Effector CD4-positive, alpha-beta T cell (primary cell): ENCODE measurements at regions not wholly inside any gene's neighbourhood (a gene's known extent, or its start where the extent isn't known, plus 50 kb on each side); places are given as distances from the start of the nearest gene placed in this dataset.
"Not testable (repeated sequence)": the region's sequence is repeated elsewhere in the genome, so short reads cannot be mapped to it uniquely, and the experiment has no call there.

Experiments
- DNase-seq: peaks from one replicate; pipeline ENCODE4 v3.0.0-alpha.2; 2020

GRCh38 chr1:98181036-98181764 is 260.4 kb upstream of the DPYD start:
- no peak for DNase-seq

- no peak for DNase-seq
These were observed 258.4 kb upstream of the DPYD start for GRCh38 chr1:98179151-98179773.

GRCh38 chr1:98177751-98178150 is 256.9 kb upstream of the DPYD start:
- no peak for DNase-seq

- no peak for DNase-seq
These were observed 256.1 kb upstream of the DPYD start for GRCh38 chr1:98176936-98177335.

GRCh38 chr1:98176414-98176813 is 255.6 kb upstream of the DPYD start:
- no peak for DNase-seq

GRCh38 chr1:98172578-98172977 is 251.7 kb upstream of the DPYD start:
- DNase-seq: no peak

- DNase-seq: no peak
These were observed 251.2 kb upstream of the DPYD start for GRCh38 chr1:98172022-98172421.

- DNase-seq: no peak
These were observed 243.7 kb upstream of the DPYD start for GRCh38 chr1:98164509-98164908.

GRCh38 chr1:98157524-98158313 is 236.9 kb upstream of the DPYD start:
- no peak for DNase-seq

GRCh38 chr1:98147280-98147679 is 226.4 kb upstream of the DPYD start:
- DNase-seq: no peak

GRCh38 chr1:98145655-98146054 is 224.8 kb upstream of the DPYD start:
- DNase-seq: no peak

GRCh38 chr1:98143403-98143802 is 222.6 kb upstream of the DPYD start:
- DNase-seq: no peak

- no peak for DNase-seq
These were observed 212.3 kb upstream of the DPYD start for GRCh38 chr1:98133131-98133530.

- DNase-seq: no peak
These were observed 209.6 kb upstream of the DPYD start for GRCh38 chr1:98130408-98130807.

GRCh38 chr1:98129491-98129890 is 208.7 kb upstream of the DPYD start:
- no peak for DNase-seq

GRCh38 chr1:98126740-98127139 is 205.9 kb upstream of the DPYD start:
- DNase-seq: no peak

- DNase-seq: no peak
These were observed 200.8 kb upstream of the DPYD start for GRCh38 chr1:98121646-98122045.

GRCh38 chr1:98119796-98120195 is 199.0 kb upstream of the DPYD start:
- DNase-seq: no peak

- no peak for DNase-seq
These were observed 193.0 kb upstream of the DPYD start for GRCh38 chr1:98113811-98114210.

GRCh38 chr1:98112626-98113025 is 191.8 kb upstream of the DPYD start:
- no peak for DNase-seq

- no peak for DNase-seq
These were observed 189.8 kb upstream of the DPYD start for GRCh38 chr1:98110674-98111073.

- DNase-seq: not testable (repeated sequence)
These were observed 187.5 kb upstream of the DPYD start for GRCh38 chr1:98108378-98108777.

GRCh38 chr1:98107256-98107655 is 186.4 kb upstream of the DPYD start:
- no peak for DNase-seq

GRCh38 chr1:98104289-98104688 is 183.5 kb upstream of the DPYD start:
- DNase-seq: no peak
